Adrenal gland (tissue), 9 donors: ENCODE measurements at regions not wholly inside any gene's neighbourhood (a gene's known extent, or its start where the extent isn't known, plus 50 kb on each side); places are given as distances from the start of the nearest gene placed in this dataset.
"Not testable (repeated sequence)": the region's sequence is repeated elsewhere in the genome, so short reads cannot be mapped to it uniquely, and the experiment has no call there.

Source experiments
- DNase-seq, 7 donors: peaks; one replicate each; pipeline ENCODE4 v3.0.0-alpha.2; 2019 to 2020
- H3K27ac ChIP-seq, 5 donors: fragments of 200-600 bp; sonication (generic) in 4 of 5; 1 replicate in 3 of 5; 2 replicates in 2 of 5; pipeline versions ENCODE4 v1.5.1 to v1.8.0; 2016 to 2020; ENCODE audit warnings: mild to moderate bottlenecking in 1 of 5
- H3K27me3 ChIP-seq: fragments of 200-600 bp; 2 replicates; pipeline ENCODE4 v1.8.0; 2021
- H3K36me3 ChIP-seq, 2 donors: fragments of 200-600 bp; replicated peaks in 1 of 2; 1 replicate in 1 of 2; 2 replicates in 1 of 2; pipeline versions ENCODE4 v1.5.1 to v1.8.0; 2018 to 2022
- H3K4me1 ChIP-seq, 2 donors: fragments of 200-600 bp; replicated peaks in 1 of 2; 1 replicate in 1 of 2; 2 replicates in 1 of 2; pipeline versions ENCODE4 v1.5.1 to v1.8.0; 2018 to 2021
- H3K4me3 ChIP-seq, 4 donors: fragments of 200-600 bp; sonication (generic) in 3 of 4; one replicate each; pipeline ENCODE4 v1.5.1; 2016 to 2018
- H3K9me3 ChIP-seq, 3 donors: fragments of 200-600 bp; sonication (generic) in 1 of 3; replicated peaks in 1 of 3; 1 replicate in 2 of 3; 2 replicates in 1 of 3; pipeline versions ENCODE4 v1.5.1 to v1.8.0; 2016 to 2021
- CTCF ChIP-seq, 6 experiments: fragments of 450-650 bp in 4 of 6; fragments of 200-600 bp in 2 of 6; sonication (generic) in 1 of 6; IDR thresholded peaks; 1 replicate in 5 of 6; 2 replicates in 1 of 6; pipeline versions ENCODE4 v1.5.1 to v1.8.0; 2016 to 2021; ENCODE audit warnings: antibody characterized with exemption in 6 of 6, mild to moderate bottlenecking in 2 of 6, moderate library complexity in 1 of 6
- POLR2A ChIP-seq, 2 donors: fragments of 450-650 bp; IDR thresholded peaks; one replicate each; pipeline ENCODE4 v1.6.1; 2017; ENCODE audit warnings: antibody characterized with exemption in 2 of 2, mild to moderate bottlenecking in 2 of 2, moderate library complexity in 1 of 2
- WGBS, 4 donors: extraction: QIAGEN DNeasy Blood & Tissue Kit in 2 of 4; methylation state at CpG; one replicate each; pipeline versions ENCODE4 v1.1.5 to v1.1.7; 2013 to 2017; 5-methylcytosine and 5-hydroxymethylcytosine counted together
- intact Hi-C, 2 donors: fragments of 100-400 bp; cut with DNase I; formaldehyde crosslinking; loops; one replicate each; pipeline versions ENCODE4 v1.14.1 to v1.15.0; 2022 to 2023
- donor health status: healthy with polysubstance abuse.
- donor health status: Bipolar disorder and iron deficiency.
- donor health status: DM: yes; HTN: yes; CAD: no.
- donor health status: DM: no; HTN: no; CAD: no.
- donor health status: DM: no; HTN: no; CAD: no.

GRCh38 chrY:7654985-7655384 is 743.4 kb upstream of the AMELY start:
- no peaks in the 10 kb centered on the region for H3K9me3 ChIP-seq
- H3K4me3 ChIP-seq: no peak overlapping the region
- no peaks in the 10 kb centered on the region for H3K4me1 ChIP-seq
- TF ChIP-seq CTCF (IDR thresholded peaks at IDR 0.05) (no peak), POLR2A (IDR thresholded peaks at IDR 0.05) (no peak)
- intact Hi-C loops: no loop called here
- no peak overlapping the region for H3K27ac ChIP-seq
- no peaks in the 10 kb centered on the region for H3K27me3 ChIP-seq
- no peaks in the 10 kb centered on the region for H3K36me3 ChIP-seq
- DNase-seq: no peak

DNA sequence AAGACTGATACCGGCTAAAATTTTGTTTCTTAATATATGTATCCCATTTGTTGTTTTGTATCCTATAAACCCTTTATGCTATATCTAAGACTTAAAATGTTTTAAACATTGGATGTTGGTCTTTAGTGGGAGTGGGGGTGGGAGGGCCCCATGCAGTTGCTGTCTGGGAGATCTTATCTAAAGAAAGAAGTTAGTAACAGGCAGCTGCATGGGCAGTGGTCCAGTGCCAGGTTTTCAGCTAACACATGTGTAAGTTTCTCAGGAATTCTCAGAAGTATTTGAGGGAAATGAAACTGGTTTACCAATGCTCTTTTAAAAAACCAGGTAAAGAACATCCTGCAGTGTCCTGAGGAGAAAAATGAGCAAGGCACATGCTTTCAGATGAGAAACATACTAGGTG is 738.3 kb upstream of the AMELY start:
- H3K27me3 ChIP-seq, H3K36me3 ChIP-seq, H3K4me1 ChIP-seq, H3K4me3 ChIP-seq, H3K9me3 ChIP-seq, intact Hi-C loops, DNase-seq, H3K27ac ChIP-seq: not testable (repeated sequence)
- WGBS, 4 donors: 64 to 79% methylated on average over 1 of the region's 1 CpG; no CpG with 5 or more reads in 2 of the 4 donors
